Coronary artery (tissue), 2 donors: ENCODE measurements at regions not wholly inside any gene's neighbourhood (a gene's known extent, or its start where the extent isn't known, plus 50 kb on each side); places are given as distances from the start of the nearest gene placed in this dataset.

Experiments
- DNase-seq: peaks from one replicate; pipeline ENCODE4 v3.0.0-alpha.2; 2017; ENCODE audit warnings: low spot score
- H3K27ac ChIP-seq, 2 donors: fragments of 200-600 bp; sonication (generic); one replicate each; pipeline ENCODE4 v1.5.1; 2016 to 2019
- H3K4me3 ChIP-seq: fragments of 200-600 bp; sonication (generic); 2 replicates; pipeline ENCODE4 v1.5.1; 2016; ENCODE audit warnings: mild to moderate bottlenecking, moderate library complexity
- TF ChIP-seq, protein P1 (sequence below): fragments of 200-600 bp; sonication (generic); IDR thresholded peaks from one replicate; pipeline ENCODE4 v1.5.1; 2019; ENCODE audit warnings: antibody characterized with exemption

DNA sequence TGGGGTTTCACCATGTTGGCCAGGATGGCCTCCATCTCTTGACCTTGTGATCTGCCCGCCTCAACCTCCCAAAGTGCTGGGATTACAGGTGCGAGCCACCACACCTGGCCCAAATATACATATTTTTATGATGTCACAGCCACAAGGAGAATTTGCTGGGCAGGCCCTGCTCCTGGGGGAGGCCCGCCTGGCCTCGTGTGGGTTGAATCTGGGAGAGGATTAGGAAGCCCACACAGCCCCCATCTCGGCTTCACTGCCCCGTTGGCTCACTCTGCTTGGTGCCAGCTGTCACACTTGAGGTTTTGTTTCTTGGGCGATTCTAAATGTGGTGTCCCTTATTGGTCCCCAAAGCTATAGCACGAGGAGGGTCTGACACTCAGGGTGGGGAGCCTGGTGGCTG lies 335.7 kb upstream of the AJAP1 start:
- no peak for DNase-seq
- H3K4me3 ChIP-seq = no peak overlapping the region
- TF ChIP-seq, protein P1, sequence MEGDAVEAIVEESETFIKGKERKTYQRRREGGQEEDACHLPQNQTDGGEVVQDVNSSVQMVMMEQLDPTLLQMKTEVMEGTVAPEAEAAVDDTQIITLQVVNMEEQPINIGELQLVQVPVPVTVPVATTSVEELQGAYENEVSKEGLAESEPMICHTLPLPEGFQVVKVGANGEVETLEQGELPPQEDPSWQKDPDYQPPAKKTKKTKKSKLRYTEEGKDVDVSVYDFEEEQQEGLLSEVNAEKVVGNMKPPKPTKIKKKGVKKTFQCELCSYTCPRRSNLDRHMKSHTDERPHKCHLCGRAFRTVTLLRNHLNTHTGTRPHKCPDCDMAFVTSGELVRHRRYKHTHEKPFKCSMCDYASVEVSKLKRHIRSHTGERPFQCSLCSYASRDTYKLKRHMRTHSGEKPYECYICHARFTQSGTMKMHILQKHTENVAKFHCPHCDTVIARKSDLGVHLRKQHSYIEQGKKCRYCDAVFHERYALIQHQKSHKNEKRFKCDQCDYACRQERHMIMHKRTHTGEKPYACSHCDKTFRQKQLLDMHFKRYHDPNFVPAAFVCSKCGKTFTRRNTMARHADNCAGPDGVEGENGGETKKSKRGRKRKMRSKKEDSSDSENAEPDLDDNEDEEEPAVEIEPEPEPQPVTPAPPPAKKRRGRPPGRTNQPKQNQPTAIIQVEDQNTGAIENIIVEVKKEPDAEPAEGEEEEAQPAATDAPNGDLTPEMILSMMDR = no peak
- H3K27ac ChIP-seq = no peak overlapping the region

DNA sequence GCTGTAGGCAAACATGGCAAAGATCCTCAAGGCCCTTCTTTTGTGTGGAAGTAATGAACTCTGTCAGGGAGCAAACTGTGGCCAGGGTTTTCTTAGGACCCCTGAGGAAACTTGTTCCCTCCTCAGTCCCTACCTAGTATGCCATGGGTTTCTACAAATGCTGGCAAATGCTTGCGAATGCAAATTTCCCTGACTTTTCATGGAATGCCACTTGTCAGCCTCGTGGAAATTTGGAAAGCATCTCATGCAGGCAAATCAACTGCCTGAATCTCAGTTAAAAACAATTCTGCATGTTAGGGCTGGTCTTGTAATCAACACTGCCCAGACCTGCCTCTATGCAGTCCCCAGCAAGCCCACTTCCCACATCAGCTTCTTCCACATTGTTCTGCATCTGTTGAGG lies 334.9 kb upstream of the AJAP1 start:
- TF ChIP-seq, protein P1 = no peak

DNA sequence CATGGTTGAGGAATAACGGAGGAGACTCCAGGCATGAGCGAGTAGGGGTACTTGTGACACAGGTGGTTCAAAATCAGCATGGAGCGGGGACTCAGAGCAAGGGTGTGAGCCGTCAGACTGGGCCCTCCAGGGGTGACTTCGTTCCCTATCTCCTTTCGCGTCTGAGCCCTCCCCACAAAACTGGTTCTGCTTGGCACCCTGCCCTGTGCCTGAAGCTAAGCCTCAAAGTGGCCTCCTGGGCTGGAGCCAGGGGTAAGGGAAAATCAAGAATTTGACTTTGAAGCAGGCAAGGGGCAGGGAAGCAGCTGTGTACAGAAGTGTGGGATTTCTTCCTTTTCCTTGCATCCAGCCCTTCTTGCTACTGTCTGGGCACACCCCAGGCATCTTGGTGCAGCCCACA lies 331.5 kb upstream of the AJAP1 start:
- TF ChIP-seq, protein P1 = no peak
- DNase-seq = no peak
- no peak overlapping the region for H3K27ac ChIP-seq
- no peak overlapping the region for H3K4me3 ChIP-seq

More for the DNA sequence above, 334.9 kb upstream of the AJAP1 start:
- Histone ChIP-seq H3K27ac (no peak overlapping the region), H3K4me3 (no peak overlapping the region)
- DNase-seq = no peak

DNA sequence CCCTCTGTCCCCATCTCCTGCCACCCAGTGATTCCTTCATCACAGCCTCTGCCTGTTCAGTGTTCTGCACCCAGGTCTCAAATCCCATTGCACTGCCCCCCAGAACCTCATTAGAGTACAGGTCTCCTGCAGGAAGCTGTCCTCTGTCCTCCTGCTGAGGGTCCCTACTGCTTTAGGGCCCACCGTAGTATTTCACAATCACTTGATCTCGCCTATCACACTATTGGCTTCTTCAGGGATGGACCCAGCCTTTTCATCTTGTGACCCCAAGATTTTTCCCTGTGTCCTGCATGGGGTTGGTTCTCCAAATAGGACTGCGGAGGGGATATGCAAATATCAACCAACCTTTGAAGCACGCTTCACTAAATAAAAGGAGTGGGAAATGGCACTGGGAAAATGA lies 331.1 kb upstream of the AJAP1 start:
- no peak overlapping the region for H3K4me3 ChIP-seq
- no peak overlapping the region for H3K27ac ChIP-seq
- TF ChIP-seq, protein P1 = no peak
- no peak for DNase-seq

DNA sequence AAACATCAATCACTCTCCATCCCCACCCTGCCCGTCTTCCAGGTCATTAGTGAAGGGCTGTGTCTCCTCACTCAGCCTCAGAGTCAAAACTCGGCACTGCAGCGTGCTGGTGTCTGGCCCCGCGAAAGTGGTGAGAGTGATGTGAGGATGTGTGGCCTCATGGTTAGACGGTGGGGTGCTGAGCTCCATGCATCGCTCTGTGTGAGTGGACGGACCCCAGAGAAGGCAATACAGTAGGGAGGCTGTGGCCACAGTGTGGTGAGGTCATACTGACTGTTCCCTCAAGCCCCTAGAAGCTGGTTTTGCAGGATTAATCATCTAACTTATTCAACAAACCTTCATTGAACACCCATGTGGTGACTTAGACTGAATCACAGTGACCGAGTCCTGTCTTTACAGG lies 329.9 kb upstream of the AJAP1 start:
- Histone ChIP-seq H3K27ac (no peak overlapping the region), H3K4me3 (no peak overlapping the region)
- no peak for DNase-seq
- TF ChIP-seq, protein P1 = no peak

DNA sequence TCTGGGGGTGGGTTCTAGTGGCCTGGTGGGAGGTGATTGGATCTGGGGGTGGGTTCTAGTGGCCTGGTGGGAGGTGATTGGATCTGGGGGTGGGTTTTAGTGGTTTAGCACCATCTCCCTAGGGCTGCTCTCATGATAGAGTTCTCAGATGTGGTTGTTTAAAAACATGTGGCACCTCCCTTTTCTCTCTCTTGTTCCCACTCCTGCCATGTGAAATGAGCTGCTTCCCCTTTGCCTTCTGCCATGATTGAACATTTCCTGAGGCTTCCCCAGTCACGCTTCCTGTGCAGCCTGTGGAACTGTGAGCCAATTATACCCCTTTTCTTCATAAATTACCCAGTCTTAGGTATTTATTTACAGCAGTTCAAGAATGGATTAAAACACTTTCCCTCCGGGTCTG lies 327.3 kb upstream of the AJAP1 start:
- TF ChIP-seq, protein P1 = no peak

DNA sequence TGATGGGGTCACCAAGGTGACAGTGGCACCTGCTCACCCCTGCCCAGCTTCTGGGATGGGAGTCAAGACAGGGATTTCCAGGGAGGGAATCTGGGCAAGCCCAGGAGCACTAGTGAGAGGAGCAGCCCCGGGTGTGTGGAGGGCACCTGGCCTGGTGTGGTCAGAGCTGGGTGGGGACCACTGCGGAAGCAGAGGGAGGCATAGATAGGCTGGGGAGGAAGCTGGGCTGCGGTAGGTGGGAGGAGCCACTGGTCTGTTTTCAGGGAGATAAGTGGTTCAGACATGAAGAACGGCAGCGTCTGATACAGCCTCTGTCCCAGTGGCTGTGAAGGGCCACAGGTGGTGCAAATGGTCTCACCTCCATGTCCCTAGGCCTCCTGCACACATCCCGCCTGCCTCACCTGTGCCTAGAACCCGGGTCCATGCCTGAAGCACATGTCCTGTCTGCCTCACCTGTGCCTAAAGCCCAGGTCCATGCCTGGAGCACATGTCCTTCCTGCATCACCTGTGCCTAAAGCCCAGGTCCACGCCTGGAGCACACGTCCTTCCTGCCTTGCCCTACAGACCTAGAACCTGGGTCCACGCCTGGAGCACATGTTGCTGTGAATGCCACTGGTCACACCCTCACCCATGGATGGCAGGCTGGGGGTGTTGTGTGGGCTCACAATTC lies 325.9 kb upstream of the AJAP1 start:
- TF ChIP-seq, protein P1 = no peak
- Histone ChIP-seq H3K4me3 (no peak overlapping the region), H3K27ac (no peak overlapping the region)
- no peak for DNase-seq

More for the DNA sequence above, 327.3 kb upstream of the AJAP1 start:
- Histone ChIP-seq H3K4me3 (no peak overlapping the region), H3K27ac (no peak overlapping the region)
- no peak for DNase-seq
